Limb (tissue), 2 donors: ENCODE measurements at regions not wholly inside any gene's neighbourhood (a gene's known extent, or its start where the extent isn't known, plus 50 kb on each side); places are given as distances from the start of the nearest gene placed in this dataset.
"Not testable (repeated sequence)": the region's sequence is repeated elsewhere in the genome, so short reads cannot be mapped to it uniquely, and the experiment has no call there.

ENCODE experiments used
- DNase-seq, 2 donors: peaks; one replicate each; pipeline ENCODE4 v3.0.0-alpha.2; 2016; ENCODE audit errors: extremely low spot score in 2 of 2

- not testable (repeated sequence) for DNase-seq
Measured at GRCh38 chr3:75840160-75840559, 54.8 kb upstream of the ZNF717 start.

GRCh38 chr3:75850301-75851008 is 65.1 kb upstream of the ZNF717 start:
- DNase-seq: not testable (repeated sequence)

- no peak for DNase-seq
Measured at GRCh38 chr3:75863130-75863529, 77.8 kb upstream of the ZNF717 start.

DNA sequence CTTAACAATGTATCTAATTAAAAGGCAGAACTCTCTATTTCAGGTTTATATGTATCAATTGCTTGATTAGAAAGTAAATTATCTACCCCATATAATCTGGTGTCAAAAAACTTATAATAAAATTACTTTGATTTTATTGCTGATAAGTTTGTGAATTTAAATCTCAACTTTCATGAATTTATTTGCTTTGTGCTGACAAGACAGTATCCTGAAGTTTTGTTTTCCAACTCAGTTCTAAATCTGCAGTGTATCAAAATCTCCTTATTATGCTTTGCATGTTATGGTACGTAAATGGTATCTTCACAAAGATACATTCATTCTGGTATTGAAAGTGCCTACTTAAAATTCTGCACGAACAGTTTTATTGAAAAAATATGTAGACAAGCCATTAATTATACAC is 78.5 kb upstream of the ZNF717 start:
- no peak for DNase-seq

- DNase-seq: not testable (repeated sequence)
Measured at GRCh38 chr3:75883719-75884118, 98.4 kb upstream of the ZNF717 start.

DNA sequence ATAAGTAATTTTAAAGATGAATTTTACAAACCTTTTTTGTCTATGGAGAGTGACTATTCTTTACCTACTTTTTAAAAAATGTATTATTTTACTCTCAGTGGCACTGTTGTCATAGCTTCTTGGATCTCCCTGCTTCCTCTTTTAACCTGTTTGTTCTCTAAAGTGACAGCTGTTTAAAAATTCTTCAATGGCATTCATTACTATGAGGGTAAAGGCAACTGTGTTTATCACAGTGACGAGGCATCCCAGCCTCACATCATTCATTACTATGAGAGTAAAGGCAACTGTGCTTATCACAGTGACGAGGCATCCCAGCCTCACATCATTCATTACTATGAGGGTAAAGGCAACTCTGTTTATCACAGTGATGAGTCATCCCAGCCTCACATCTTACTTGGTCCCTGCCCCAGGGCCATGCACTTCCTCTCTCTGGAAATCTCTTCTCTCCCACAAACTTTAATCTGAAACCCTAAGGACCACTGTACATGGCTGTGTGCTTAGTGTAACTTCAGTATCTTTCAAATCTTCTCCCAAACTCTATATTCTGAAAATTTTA is 101.7 kb upstream of the ZNF717 start:
- no peak for DNase-seq

DNA sequence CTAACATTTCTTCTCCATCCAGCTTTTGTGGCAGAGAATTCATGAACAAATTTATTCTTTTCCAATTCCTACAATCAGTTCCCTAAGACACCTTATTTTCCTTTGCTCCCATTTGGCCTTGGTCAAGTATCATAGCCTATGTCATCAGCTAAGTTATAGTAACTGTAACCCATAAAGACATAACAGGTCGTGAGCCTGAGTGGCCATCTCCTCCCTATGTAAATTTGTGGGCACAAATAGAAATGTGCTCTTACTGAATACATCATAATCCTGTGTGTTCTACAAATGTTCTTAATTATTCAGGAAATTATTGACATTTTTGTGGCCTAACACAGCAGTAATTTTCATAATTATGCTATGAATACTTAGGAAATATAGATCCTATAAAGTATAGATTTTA is 108.9 kb upstream of the ZNF717 start:
- no peak for DNase-seq

DNA sequence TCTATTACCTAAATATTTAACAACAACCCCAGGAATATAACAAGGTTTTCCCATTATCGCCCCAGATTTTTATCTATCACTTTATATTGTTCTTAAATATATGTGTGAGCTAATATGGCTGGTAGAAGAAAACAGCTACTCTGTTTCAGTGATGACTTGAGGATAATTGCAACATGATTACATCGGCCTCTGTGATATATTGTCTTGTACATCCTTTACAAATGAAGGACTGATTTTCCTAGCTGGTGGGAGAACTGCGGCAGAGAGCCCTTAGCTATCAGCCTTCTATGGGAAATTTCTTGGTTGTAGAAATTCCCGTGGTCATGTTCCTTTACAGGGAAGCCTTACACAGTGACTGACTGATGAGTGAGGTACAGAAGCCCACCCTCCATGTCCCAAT is 110.9 kb upstream of the ZNF717 start:
- no peak for DNase-seq

GRCh38 chr3:75901446-75901845 is 116.1 kb upstream of the ZNF717 start:
- not testable (repeated sequence) for DNase-seq

DNA sequence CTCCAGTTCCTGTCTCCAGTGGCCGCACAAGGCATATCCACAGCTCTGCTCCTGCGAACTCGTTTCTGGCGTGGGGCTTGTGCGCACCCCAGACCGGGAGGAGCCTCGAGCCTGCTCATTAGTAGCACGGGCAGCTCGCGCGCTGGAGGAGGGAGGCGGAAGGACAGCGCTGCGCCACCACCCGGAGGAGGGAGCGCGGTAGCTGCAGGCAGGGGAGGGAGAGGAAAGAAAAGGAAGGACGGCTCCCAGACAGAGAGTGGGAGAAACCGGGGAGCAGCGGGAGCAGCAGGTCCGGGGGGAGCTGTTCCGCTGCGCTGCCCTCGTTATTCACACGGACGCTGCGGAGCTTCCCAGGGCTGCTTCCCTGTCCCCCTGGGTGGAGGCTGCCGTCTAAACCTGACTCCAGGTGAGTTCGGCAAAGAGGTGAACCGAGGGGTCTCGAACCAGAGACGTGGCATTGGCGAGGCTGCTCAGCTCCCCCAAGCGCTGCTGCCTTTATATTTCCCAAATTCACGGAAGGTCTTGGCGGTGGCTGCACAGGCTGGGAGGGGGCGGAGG is 121.3 kb upstream of the ZNF717 start:
- DNase-seq: peak; percentile 57 to 80

GRCh38 chr3:75913800-75914350 is 128.5 kb upstream of the ZNF717 start:
- DNase-seq: no peak

GRCh38 chr3:75914741-75915140 is 129.4 kb upstream of the ZNF717 start:
- not testable (repeated sequence) for DNase-seq

DNA sequence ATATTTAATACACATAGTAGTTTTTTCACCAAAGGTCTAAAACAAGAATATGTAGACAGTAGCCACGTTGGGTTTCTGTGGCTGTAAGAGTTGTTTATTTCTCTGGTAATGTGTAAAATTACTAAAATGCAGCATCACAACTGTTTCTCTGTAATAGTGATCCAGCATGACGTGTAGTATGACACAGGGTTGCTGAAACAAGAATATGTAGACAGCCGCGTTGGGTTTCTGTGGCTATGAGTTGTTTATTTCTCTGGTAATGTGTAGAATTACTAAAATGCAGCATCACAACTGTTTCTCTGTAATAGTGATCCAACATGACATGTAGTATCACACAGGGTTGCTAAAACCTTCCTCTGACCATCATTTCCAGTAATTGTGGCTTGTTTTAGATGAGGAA is 153.6 kb upstream of the ZNF717 start:
- DNase-seq: no peak

GRCh38 chr3:75951941-75952340 is 166.6 kb upstream of the ZNF717 start:
- no peak for DNase-seq

DNA sequence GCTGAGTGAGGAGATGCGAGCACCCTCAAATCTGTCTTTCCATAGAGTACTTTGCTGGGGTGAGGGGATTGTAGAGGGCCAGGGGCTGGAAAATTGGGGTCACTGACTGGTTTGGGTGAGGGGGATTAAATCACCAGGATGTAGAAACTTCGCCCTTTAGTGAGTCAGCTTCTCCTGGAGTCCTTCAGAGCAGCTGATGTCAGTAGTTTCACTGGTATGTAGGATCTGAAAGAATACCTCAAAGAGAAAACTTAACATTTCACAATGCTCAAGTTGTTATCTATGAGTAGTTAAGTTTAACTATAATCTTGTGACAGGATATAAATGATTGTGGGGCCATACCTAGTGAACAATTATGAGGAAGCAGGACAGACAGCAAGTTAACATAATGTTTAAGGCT is 174.7 kb upstream of the ZNF717 start:
- not testable (repeated sequence) for DNase-seq

- DNase-seq: not testable (repeated sequence)
Measured at GRCh38 chr3:75962054-75962453, 176.7 kb upstream of the ZNF717 start.

DNA sequence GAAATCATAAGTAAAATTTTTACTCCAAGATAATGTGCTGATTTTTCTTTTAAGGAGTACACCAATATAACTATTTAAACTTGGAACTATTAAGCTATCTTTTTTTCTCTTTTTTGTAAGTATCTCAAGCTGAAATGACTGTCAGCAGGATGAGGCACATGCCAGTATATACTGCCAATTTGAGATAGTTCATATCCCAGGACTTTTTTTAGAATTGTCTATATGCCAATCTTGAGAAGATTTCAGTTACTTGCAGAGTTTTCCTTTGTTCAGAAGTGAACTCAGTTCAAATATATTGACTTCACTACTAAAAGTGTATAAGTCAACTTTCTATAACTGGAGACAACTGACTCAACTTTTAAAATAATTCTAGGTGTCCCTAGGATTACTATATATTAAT is 181.7 kb upstream of the ZNF717 start:
- no peak for DNase-seq

DNA sequence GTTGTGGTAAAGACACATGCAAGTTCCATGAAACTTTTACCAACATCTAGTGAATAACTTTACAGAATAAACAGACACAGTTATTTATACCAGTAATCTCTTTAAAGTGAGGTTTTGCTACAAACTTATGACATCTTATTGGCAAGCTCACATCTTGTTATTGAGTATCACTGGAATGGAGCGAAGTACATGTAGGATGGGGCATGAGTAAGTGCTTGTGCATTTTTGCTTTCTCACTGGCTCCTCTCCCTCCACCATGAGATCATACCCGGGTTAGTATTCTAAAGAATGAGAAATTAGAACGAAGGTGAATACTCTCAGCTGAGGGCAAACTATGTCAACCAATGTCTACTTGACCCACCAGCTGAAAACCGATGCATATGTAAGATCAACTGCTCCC is 193.3 kb upstream of the ZNF717 start:
- DNase-seq: no peak

DNA sequence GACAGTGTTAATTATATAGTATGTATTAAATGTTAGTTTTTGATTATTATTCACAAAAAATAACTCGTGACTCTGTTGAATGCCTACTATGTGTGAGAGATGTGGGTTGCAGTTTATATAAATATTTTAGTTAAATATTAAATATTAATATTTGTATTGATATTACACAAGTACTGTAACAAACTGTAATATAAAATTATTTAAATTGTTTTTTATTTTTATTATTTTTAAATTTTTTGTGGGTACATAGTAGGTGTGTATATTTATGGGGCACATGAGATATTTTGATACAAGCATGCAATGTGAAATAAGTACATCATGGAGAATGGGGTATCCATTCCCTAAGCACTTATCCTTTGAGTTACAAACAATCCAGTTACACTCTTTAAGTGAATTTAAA is 196.1 kb upstream of the ZNF717 start:
- no peak for DNase-seq

- DNase-seq: no peak
Measured at GRCh38 chr3:75982151-75982550, 196.8 kb upstream of the ZNF717 start.

GRCh38 chr3:75983111-75983510 is 197.8 kb upstream of the ZNF717 start:
- no peak for DNase-seq

GRCh38 chr3:75983609-75984290 is 198.4 kb upstream of the ZNF717 start:
- DNase-seq: no peak
